ENCODE measurements at regions not wholly inside any gene's neighbourhood (a gene's known extent, or its start where the extent isn't known, plus 50 kb on each side); places are given as distances from the start of the nearest gene placed in this dataset.
A peak's percentile ranks its signal among the peaks of the same experiment; 100 is the strongest.

- peak; percentile 39 for DNase-seq
- Histone ChIP-seq H2BK5ac (ENCODE audit: low read depth, low read length, poor library complexity, severe bottlenecking) (no peak overlapping the region), H4K91ac (ENCODE audit: insufficient read depth, low read depth, low read length) (no peak overlapping the region), H3K4me2 (ENCODE audit: low read depth, low read length) (no peak overlapping the region), H3K9me3 (ENCODE audit: control insufficient read depth, insufficient read depth, low read length) (no peaks in the 10 kb centered on the region), H2AK9ac (replicated peaks; ENCODE audit: low read depth, low read length, poor library complexity) (no peak overlapping the region), H2AFZ (replicated peaks; ENCODE audit: low read length, poor library complexity) (no peak overlapping the region), H3K23ac (ENCODE audit: low read depth, low read length) (no peak overlapping the region), H3K14ac (replicated peaks; ENCODE audit: low read depth, low read length) (no peak overlapping the region), H3K4ac (ENCODE audit: low read depth, low read length) (no peak overlapping the region), H3K56ac (ENCODE audit: extremely low read depth, insufficient read depth, low read length) (no peak overlapping the region), H3K27ac (ENCODE audit: insufficient read depth, low read length) (no peak overlapping the region), H3K4me1 (ENCODE audit: control insufficient read depth, insufficient read depth, low read length) (no peaks in the 10 kb centered on the region), H3K36me3 (ENCODE audit: control insufficient read depth, insufficient read depth, low read length) (no peaks in the 10 kb centered on the region), H4K8ac (ENCODE audit: low read depth in 2 of 2, low read length in 2 of 2) (no peak overlapping the region), H2BK15ac (ENCODE audit: low read depth, low read length) (no peak overlapping the region), H3K9ac (ENCODE audit: low read depth, low read length) (no peak overlapping the region), H3K9me1 (ENCODE audit: insufficient read depth, low read length) (no peaks in the 10 kb centered on the region), H3K79me1 (ENCODE audit: low read depth in 1 of 2, low read length in 2 of 2) (no peaks in the 10 kb centered on the region), H2BK20ac (ENCODE audit: low read depth, low read length) (no peak overlapping the region), H3K27me3 (ENCODE audit: control insufficient read depth, insufficient read depth, low read length) (no peaks in the 10 kb centered on the region), H2AK5ac (ENCODE audit: low read depth, low read length) (no peak overlapping the region), H2BK120ac (ENCODE audit: low read depth, low read length) (no peak overlapping the region), H4K5ac (ENCODE audit: low read depth, low read length) (no peak overlapping the region), H3K4me3 (ENCODE audit: insufficient read depth, low read depth, low read length) (no peak overlapping the region), H3K18ac (ENCODE audit: low read depth, low read length) (no peak overlapping the region), H4K20me1 (ENCODE audit: insufficient read depth, low read length) (no peaks in the 10 kb centered on the region)
- ATAC-seq (ENCODE audit: low read depth), result peak; percentile 44; the same call in 1 of the 2 replicates
- CTCF ChIA-PET, result no interaction called here
- 80% methylated on average over 1 of the region's 2 CpGs; no CpG with 5 or more reads in 1 of the 2 experiments for WGBS, 2 experiments (ENCODE audit: extremely low coverage in 2 of 2, insufficient read length in 1 of 2)
- intact Hi-C loops (cut with micrococcal nuclease) (no loop called here), dilution Hi-C loops (cut with HindIII; ENCODE audit: low sequenced_read_pairs, unreplicated experiment) (no loop called here), in situ Hi-C loops (cut with MboI; ENCODE audit: low sequenced_read_pairs) (no loop called here)
- TF ChIP-seq CTCF (conservative IDR thresholded peaks at IDR 0.05; ENCODE audit: low read depth, low read length) (no peak), MAFK (IDR thresholded peaks at IDR 0.05; ENCODE audit: low read depth, low read length) (no peak), USF2 (IDR thresholded peaks at IDR 0.05; ENCODE audit: low read depth, low read length) (no peak), RCOR1 (IDR thresholded peaks at IDR 0.05; ENCODE audit: insufficient replicate concordance, low read length) (no peak), NFE2L2 (IDR thresholded peaks at IDR 0.05; ENCODE audit: low read depth, low read length) (no peak), MAZ (IDR thresholded peaks at IDR 0.05; ENCODE audit: borderline replicate concordance, low read depth, low read length) (no peak), SMC3 (IDR thresholded peaks at IDR 0.05; ENCODE audit: low read depth, low read length) (no peak)
- no TSS peak for BruUV-seq (replicated peaks)
- POLR2A ChIA-PET (ENCODE audit: unreplicated experiment), result interaction anchor here (0.6 kb wide), 1 partner anchor 21 kb away, joined by 3 read pairs; no protein-coding TSS in a partner anchor
Measured at GRCh38 chr15:94125156-94125555, 106.2 kb upstream of the MCTP2 start.
